Prostate gland (tissue), 2 donors: ENCODE measurements at regions not wholly inside any gene's neighbourhood (a gene's known extent, or its start where the extent isn't known, plus 50 kb on each side); places are given as distances from the start of the nearest gene placed in this dataset.

Source experiments
- CTCF ChIP-seq, 4 experiments: fragments of 200-600 bp in 2 of 4; fragments of 450-650 bp in 2 of 4; sonication (generic) in 2 of 4; IDR thresholded peaks; 1 replicate in 3 of 4; 2 replicates in 1 of 4; pipeline ENCODE4 v1.5.1; 2016 to 2019; ENCODE audit warnings: antibody characterized with exemption in 4 of 4, mild to moderate bottlenecking in 2 of 4, moderate library complexity in 2 of 4
- POLR2A ChIP-seq: fragments of 450-650 bp; IDR thresholded peaks from one replicate; pipeline ENCODE4 v1.6.1; 2016; ENCODE audit warnings: antibody characterized with exemption, mild to moderate bottlenecking
- POLR2AphosphoS5 ChIP-seq: sonication (generic); formaldehyde crosslinking; IDR thresholded peaks from one replicate; pipeline ENCODE4 v1.6.1; 2017; ENCODE audit warnings: antibody characterized with exemption

GRCh38 chr9:79089054-79089560, 482.7 kb upstream of the TLE4 start:
- TF ChIP-seq CTCF (IDR thresholded peaks at IDR 0.05): no peak
- TF ChIP-seq POLR2A: no peak
- no peak for TF ChIP-seq POLR2AphosphoS5
